ENCODE measurements at regions not wholly inside any gene's neighbourhood (a gene's known extent, or its start where the extent isn't known, plus 50 kb on each side); places are given as distances from the start of the nearest gene placed in this dataset.

- Histone ChIP-seq H3K27ac (ENCODE audit: low read length) (no peak overlapping the region), H3K4me1 (ENCODE audit: control insufficient read depth, insufficient read depth, low read length) (no peaks in the 10 kb centered on the region; the same call in 1 of the 2 replicates), H3K36me3 (ENCODE audit: control insufficient read depth, insufficient read depth, low read length) (no peaks in the 10 kb centered on the region), H3K9me3 (ENCODE audit: control insufficient read depth, insufficient read depth, low read length) (no peaks in the 10 kb centered on the region), H3K27me3 (ENCODE audit: control insufficient read depth, insufficient read depth, low read length) (no peaks in the 10 kb centered on the region), H3K4me3 (ENCODE audit: low read length) (no peak overlapping the region)
- no CpG with 5 or more reads among the region's 5 CpGs for WGBS (ENCODE audit: insufficient coverage, insufficient read length)
- DNase-seq (ENCODE audit: low read depth, low spot score) = no peak
These were observed 368.4 kb downstream of the SOX9 start for GRCh38 chr17:72489272-72489641.

DNA sequence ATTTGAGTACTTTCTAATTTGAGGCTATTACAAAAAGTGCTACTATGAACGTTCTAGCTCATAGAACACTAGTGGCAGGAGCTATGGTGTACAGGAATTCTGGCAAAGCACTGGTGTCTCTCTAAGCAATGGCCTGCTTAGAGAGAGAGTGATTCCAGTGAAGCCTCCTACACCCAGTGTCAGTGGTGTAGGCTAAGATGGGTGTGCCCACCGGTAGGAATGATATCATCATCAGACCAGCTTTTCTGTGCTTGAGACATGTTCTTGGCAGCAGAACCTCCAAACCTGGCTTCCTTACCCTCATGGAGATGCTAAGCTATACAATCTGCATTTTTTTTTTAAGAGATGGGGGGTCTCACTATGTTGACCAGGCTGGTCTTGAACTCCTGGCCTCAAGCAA lies 370.3 kb downstream of the SOX9 start:
- no peak overlapping the region for H3K27ac ChIP-seq (ENCODE audit: low read length)
- H3K9me3 ChIP-seq (ENCODE audit: control insufficient read depth, insufficient read depth, low read length) = no peaks in the 10 kb centered on the region
- H3K36me3 ChIP-seq (ENCODE audit: control insufficient read depth, insufficient read depth, low read length) = no peaks in the 10 kb centered on the region
- no peaks in the 10 kb centered on the region; the same call in 1 of the 2 replicates for H3K4me1 ChIP-seq (ENCODE audit: control insufficient read depth, insufficient read depth, low read length)
- no peak for DNase-seq (ENCODE audit: low read depth, low spot score)
- no peaks in the 10 kb centered on the region for H3K27me3 ChIP-seq (ENCODE audit: control insufficient read depth, insufficient read depth, low read length)
- no CpG with 5 or more reads among the region's 2 CpGs for WGBS (ENCODE audit: insufficient coverage, insufficient read length)
- no peak overlapping the region for H3K4me3 ChIP-seq (ENCODE audit: low read length)

DNA sequence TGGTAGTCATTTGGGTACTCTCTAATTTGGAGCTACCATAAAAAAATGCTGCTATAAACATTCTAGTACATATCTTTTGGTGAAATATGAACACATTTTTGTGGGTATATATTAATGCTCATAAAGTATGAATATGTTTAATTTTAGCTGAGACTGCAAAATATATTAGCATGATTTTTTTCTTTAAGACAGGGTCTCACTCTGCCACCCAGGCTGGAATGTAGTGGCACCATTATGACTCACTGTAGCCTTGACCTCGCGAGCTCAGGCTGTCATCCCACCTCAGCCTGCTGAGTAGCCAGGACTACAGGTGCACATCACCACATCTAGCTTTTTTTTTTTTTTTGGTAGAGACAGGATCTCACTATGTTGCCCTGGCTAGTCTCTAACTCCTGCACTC lies 371.7 kb downstream of the SOX9 start:
- WGBS (ENCODE audit: insufficient coverage, insufficient read length) = no CpG with 5 or more reads among the region's 2 CpGs
- no peak overlapping the region for H3K4me3 ChIP-seq (ENCODE audit: low read length)
- no peaks in the 10 kb centered on the region for H3K9me3 ChIP-seq (ENCODE audit: control insufficient read depth, insufficient read depth, low read length)
- no peak overlapping the region for H3K27ac ChIP-seq (ENCODE audit: low read length)
- no peaks in the 10 kb centered on the region; the same call in 1 of the 2 replicates for H3K4me1 ChIP-seq (ENCODE audit: control insufficient read depth, insufficient read depth, low read length)
- no peak for DNase-seq (ENCODE audit: low read depth, low spot score)
- no peaks in the 10 kb centered on the region for H3K27me3 ChIP-seq (ENCODE audit: control insufficient read depth, insufficient read depth, low read length)
- H3K36me3 ChIP-seq (ENCODE audit: control insufficient read depth, insufficient read depth, low read length) = no peaks in the 10 kb centered on the region

GRCh38 chr17:72492941-72493340 lies 372.1 kb downstream of the SOX9 start:
- H3K4me1 ChIP-seq (ENCODE audit: control insufficient read depth, insufficient read depth, low read length) = no peaks in the 10 kb centered on the region; the same call in 1 of the 2 replicates
- no peaks in the 10 kb centered on the region for H3K27me3 ChIP-seq (ENCODE audit: control insufficient read depth, insufficient read depth, low read length)
- DNase-seq (ENCODE audit: low read depth, low spot score) = no peak
- no peaks in the 10 kb centered on the region for H3K36me3 ChIP-seq (ENCODE audit: control insufficient read depth, insufficient read depth, low read length)
- WGBS (ENCODE audit: insufficient coverage, insufficient read length) = no CpG with 5 or more reads among the region's 5 CpGs
- no peaks in the 10 kb centered on the region for H3K9me3 ChIP-seq (ENCODE audit: control insufficient read depth, insufficient read depth, low read length)
- H3K4me3 ChIP-seq (ENCODE audit: low read length) = no peak overlapping the region
- no peak overlapping the region for H3K27ac ChIP-seq (ENCODE audit: low read length)

- no peaks in the 10 kb centered on the region for H3K36me3 ChIP-seq (ENCODE audit: control insufficient read depth, insufficient read depth, low read length)
- no peaks in the 10 kb centered on the region for H3K9me3 ChIP-seq (ENCODE audit: control insufficient read depth, insufficient read depth, low read length)
- H3K27me3 ChIP-seq (ENCODE audit: control insufficient read depth, insufficient read depth, low read length) = no peaks in the 10 kb centered on the region
- H3K27ac ChIP-seq (ENCODE audit: low read length) = no peak overlapping the region
- H3K4me3 ChIP-seq (ENCODE audit: low read length) = no peak overlapping the region
- DNase-seq (ENCODE audit: low read depth, low spot score) = no peak
- WGBS (ENCODE audit: insufficient coverage, insufficient read length) = no CpG with 5 or more reads among the region's 2 CpGs
- no peaks in the 10 kb centered on the region for H3K4me1 ChIP-seq (ENCODE audit: control insufficient read depth, insufficient read depth, low read length)
These were observed 373.7 kb downstream of the SOX9 start for GRCh38 chr17:72494566-72494965.

- no CpG with 5 or more reads among the region's 6 CpGs for WGBS (ENCODE audit: insufficient coverage, insufficient read length)
- no peak overlapping the region for H3K4me3 ChIP-seq (ENCODE audit: low read length)
- no peaks in the 10 kb centered on the region for H3K36me3 ChIP-seq (ENCODE audit: control insufficient read depth, insufficient read depth, low read length)
- no peaks in the 10 kb centered on the region for H3K27me3 ChIP-seq (ENCODE audit: control insufficient read depth, insufficient read depth, low read length)
- 0 out of 2 replicates have a peak, but pooled peaks cover 3% of the 10 kb centered on the region for H3K4me1 ChIP-seq (ENCODE audit: control insufficient read depth, insufficient read depth, low read length)
- H3K9me3 ChIP-seq (ENCODE audit: control insufficient read depth, insufficient read depth, low read length) = no peaks in the 10 kb centered on the region
- no peak overlapping the region for H3K27ac ChIP-seq (ENCODE audit: low read length)
- DNase-seq (ENCODE audit: low read depth, low spot score) = no peak
These were observed 375.6 kb downstream of the SOX9 start for GRCh38 chr17:72496461-72496860.

- WGBS (ENCODE audit: insufficient coverage, insufficient read length) = no CpG with 5 or more reads among the region's 3 CpGs
- no peak for DNase-seq (ENCODE audit: low read depth, low spot score)
- Histone ChIP-seq H3K9me3 (ENCODE audit: control insufficient read depth, insufficient read depth, low read length) (no peaks in the 10 kb centered on the region), H3K27ac (ENCODE audit: low read length) (no peak overlapping the region), H3K27me3 (ENCODE audit: control insufficient read depth, insufficient read depth, low read length) (no peaks in the 10 kb centered on the region), H3K4me1 (ENCODE audit: control insufficient read depth, insufficient read depth, low read length) (0 out of 2 replicates have a peak, but pooled peaks cover 5% of the 10 kb centered on the region), H3K4me3 (ENCODE audit: low read length) (no peak overlapping the region), H3K36me3 (ENCODE audit: control insufficient read depth, insufficient read depth, low read length) (no peaks in the 10 kb centered on the region)
These were observed 377.1 kb downstream of the SOX9 start for GRCh38 chr17:72497915-72498314.

- WGBS (ENCODE audit: insufficient coverage, insufficient read length) = no CpG with 5 or more reads among the region's 4 CpGs
- H3K4me1 ChIP-seq (ENCODE audit: control insufficient read depth, insufficient read depth, low read length) = 0 out of 2 replicates have a peak, but pooled peaks cover 5% of the 10 kb centered on the region
These were observed 377.8 kb downstream of the SOX9 start for GRCh38 chr17:72498364-72499210.

DNA sequence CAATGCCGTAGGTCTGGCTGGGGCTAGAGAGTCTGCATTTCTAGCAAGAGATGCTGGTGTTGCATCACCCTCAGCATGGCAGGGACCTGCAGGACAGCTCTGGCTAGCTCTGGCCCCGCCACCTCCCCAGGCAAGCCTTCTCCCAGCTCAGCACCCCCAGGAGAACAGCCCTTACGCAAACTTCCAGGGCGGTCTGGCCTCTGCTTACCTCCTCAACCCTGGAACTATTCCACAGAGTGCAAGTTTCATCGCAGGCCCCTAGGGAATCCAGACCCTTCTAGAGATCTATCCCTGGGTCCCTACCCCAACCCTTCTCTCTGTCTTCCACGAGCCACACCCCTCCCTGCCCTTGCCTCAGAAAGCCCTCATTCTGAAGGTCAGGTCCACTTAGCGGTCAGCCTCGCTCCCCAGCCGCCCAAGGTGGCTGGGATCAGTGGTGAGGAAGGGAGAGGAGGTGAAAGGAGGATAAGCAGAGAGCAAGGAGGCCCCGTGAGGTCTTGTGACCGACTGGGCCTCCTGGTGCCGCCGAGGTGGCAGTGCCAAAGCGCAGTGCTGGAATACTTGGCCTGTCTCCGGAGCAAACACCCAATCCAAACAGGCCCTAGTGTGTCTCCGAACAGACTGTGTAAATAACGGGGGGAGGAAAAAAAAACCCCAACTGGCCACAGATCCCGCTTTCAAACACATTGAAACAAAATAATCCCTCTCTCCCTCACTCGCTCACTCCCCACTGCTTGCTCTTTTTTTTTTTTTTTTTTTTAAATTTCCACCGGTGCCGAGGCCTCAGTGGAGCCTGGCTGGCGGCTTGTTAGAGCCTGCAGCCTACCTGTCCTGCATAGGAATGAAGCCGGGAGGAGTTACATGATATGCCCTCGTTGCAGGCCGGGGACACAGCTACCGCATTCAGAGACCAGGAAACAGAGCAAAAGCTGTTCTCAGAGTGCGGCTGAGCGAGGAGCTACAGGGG lies 380.9 kb downstream of the SOX9 start:
- no peaks in the 10 kb centered on the region for H3K36me3 ChIP-seq (ENCODE audit: control insufficient read depth, insufficient read depth, low read length)
- H3K9me3 ChIP-seq (ENCODE audit: control insufficient read depth, insufficient read depth, low read length) = no peaks in the 10 kb centered on the region
- WGBS (ENCODE audit: insufficient coverage, insufficient read length) = no CpG with 5 or more reads among the region's 28 CpGs
- no peak overlapping the region for H3K4me3 ChIP-seq (ENCODE audit: low read length)
- DNase-seq (ENCODE audit: low read depth, low spot score) = no peak
- H3K4me1 ChIP-seq (ENCODE audit: control insufficient read depth, insufficient read depth, low read length) = 0 out of 2 replicates have a peak, but pooled peaks cover 5% of the 10 kb centered on the region
- H3K27ac ChIP-seq (ENCODE audit: low read length) = no peak overlapping the region
- no peaks in the 10 kb centered on the region for H3K27me3 ChIP-seq (ENCODE audit: control insufficient read depth, insufficient read depth, low read length)

More at GRCh38 chr17:72498364-72499210, 377.8 kb downstream of the SOX9 start:
- H3K27ac ChIP-seq (ENCODE audit: low read length) = no peak overlapping the region
- H3K4me3 ChIP-seq (ENCODE audit: low read length) = no peak overlapping the region
- no peaks in the 10 kb centered on the region for H3K9me3 ChIP-seq (ENCODE audit: control insufficient read depth, insufficient read depth, low read length)
- no peaks in the 10 kb centered on the region for H3K27me3 ChIP-seq (ENCODE audit: control insufficient read depth, insufficient read depth, low read length)
- no peak for DNase-seq (ENCODE audit: low read depth, low spot score)
- no peaks in the 10 kb centered on the region for H3K36me3 ChIP-seq (ENCODE audit: control insufficient read depth, insufficient read depth, low read length)

Measured in iPS DF 6.9 (cell line).